ENCODE measurements at regions not wholly inside any gene's neighbourhood (a gene's known extent, or its start where the extent isn't known, plus 50 kb on each side); places are given as distances from the start of the nearest gene placed in this dataset.

DNA sequence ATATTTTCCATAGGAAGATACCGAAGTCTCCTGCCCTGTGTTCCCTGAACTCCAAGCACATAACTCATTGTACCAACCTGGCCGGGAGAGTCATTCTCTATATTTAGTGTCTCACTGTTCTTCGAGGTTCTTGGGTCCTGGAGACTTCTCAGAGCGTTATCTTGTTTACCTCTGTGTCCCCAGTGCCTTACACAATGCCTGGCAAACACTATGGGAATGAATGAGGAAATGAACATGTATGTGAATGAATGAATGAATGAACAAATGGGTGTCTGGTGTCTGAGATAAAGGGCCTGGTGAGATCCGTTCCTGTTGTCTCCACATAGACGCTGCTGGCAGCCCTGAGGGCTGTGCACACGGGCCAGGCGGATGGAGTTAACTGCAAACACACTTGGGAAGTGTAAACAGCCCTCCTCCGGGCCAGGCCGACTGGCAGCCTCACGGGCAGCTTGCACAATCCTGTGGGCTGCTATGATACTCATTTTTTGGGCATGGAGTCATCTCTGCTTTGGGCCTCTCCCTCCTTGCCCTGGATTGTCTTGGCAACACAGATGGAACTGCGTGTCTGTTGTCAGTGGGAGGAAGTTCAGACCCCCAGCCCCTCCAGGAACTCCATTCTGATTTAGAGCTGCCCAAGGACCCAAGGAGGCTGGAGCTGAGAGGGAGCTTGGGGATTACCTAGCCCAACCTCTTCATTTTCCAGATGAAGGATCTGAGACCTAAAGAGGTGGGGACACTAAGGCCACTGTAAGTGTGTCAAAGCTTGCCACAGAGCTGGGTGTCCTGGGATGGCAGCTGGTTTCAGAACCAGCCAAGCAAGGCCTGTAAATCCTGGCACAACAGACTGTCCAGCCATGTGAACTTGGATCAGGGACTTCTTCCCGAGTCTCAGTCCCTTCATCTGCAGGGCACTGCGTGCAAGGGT is 124.4 kb downstream of the INHBB start:
- Mint-ChIP-seq H3K4me1 (peaks cover 16% of the 10 kb centered on the region), H3K4me3 (no peak overlapping the region), H3K9me3 (peaks cover 3% of the 10 kb centered on the region), H3K27ac (ENCODE audit: unreplicated experiment) (no peak overlapping the region), H3K36me3 (ENCODE audit: low read depth) (peaks cover 3% of the 10 kb centered on the region), H3K27me3 (ENCODE audit: low read depth) (peaks cover 92% of the 10 kb centered on the region)
- no peak for DNase-seq (ENCODE audit: low read depth, low spot score)
- TF ChIP-seq, protein P1, sequence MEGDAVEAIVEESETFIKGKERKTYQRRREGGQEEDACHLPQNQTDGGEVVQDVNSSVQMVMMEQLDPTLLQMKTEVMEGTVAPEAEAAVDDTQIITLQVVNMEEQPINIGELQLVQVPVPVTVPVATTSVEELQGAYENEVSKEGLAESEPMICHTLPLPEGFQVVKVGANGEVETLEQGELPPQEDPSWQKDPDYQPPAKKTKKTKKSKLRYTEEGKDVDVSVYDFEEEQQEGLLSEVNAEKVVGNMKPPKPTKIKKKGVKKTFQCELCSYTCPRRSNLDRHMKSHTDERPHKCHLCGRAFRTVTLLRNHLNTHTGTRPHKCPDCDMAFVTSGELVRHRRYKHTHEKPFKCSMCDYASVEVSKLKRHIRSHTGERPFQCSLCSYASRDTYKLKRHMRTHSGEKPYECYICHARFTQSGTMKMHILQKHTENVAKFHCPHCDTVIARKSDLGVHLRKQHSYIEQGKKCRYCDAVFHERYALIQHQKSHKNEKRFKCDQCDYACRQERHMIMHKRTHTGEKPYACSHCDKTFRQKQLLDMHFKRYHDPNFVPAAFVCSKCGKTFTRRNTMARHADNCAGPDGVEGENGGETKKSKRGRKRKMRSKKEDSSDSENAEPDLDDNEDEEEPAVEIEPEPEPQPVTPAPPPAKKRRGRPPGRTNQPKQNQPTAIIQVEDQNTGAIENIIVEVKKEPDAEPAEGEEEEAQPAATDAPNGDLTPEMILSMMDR (conservative IDR thresholded peaks at IDR 0.05), result no peak

DNA sequence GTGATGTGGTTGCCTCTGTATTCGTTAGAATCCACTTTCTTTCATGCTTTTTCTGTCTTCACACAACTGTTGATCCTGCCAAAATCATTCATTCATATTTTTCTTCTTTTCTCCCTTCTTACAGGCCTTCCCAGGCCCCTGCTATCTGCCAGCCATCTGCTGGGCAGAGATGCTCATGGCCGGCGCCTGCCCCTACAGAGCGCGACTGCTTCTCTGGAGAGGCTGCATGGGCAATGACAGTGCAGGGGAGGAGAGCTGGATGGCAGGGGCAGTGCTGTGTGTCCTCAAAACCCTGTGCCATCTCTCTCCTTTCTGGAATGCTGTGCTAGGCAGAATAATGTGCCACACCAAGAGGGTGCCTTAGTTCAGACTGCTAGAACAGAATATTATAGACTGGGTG is 125.2 kb downstream of the INHBB start:
- H3K9me3 Mint-ChIP-seq, result peaks cover 3% of the 10 kb centered on the region
- TF ChIP-seq, protein P1 (conservative IDR thresholded peaks at IDR 0.05), result no peak
- no peak overlapping the region for H3K4me3 Mint-ChIP-seq
- peaks cover 10% of the 10 kb centered on the region for H3K4me1 Mint-ChIP-seq
- DNase-seq (ENCODE audit: low read depth, low spot score), result no peak
- peaks cover 91% of the 10 kb centered on the region for H3K27me3 Mint-ChIP-seq (ENCODE audit: low read depth)
- no peak overlapping the region for H3K27ac Mint-ChIP-seq (ENCODE audit: unreplicated experiment)
- peaks cover 3% of the 10 kb centered on the region for H3K36me3 Mint-ChIP-seq (ENCODE audit: low read depth)

DNA sequence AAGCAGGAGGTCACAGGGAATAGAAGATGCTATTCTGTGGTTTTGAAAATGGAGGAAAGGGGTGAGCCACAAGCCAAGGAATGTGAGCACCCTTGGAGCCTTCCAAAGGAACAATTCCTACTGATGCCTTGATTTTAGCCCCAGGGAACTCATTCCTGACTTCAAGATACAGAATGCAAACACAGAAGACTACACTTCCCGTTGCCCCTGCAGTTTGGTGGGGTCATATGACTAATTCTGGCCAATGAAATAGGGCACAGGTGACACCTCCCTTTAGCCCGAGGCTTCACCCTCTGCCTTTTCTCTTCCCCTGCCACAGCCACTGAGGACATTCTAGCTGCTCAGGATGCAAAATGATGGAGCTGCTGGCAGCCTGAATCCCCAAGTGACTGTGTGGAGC is 126.1 kb downstream of the INHBB start:
- TF ChIP-seq, protein P1 (conservative IDR thresholded peaks at IDR 0.05), result no peak
- Mint-ChIP-seq H3K9me3 (peaks cover 3% of the 10 kb centered on the region), H3K4me3 (no peak overlapping the region), H3K27ac (ENCODE audit: unreplicated experiment) (no peak overlapping the region), H3K4me1 (peaks cover 1% of the 10 kb centered on the region), H3K36me3 (ENCODE audit: low read depth) (peaks cover 3% of the 10 kb centered on the region), H3K27me3 (ENCODE audit: low read depth) (peaks cover 90% of the 10 kb centered on the region)
- DNase-seq (ENCODE audit: low read depth, low spot score), result no peak

- H3K27me3 Mint-ChIP-seq (ENCODE audit: low read depth), result peaks cover 90% of the 10 kb centered on the region
These were observed 127.0 kb downstream of the INHBB start for GRCh38 chr2:120472891-120473309.

DNA sequence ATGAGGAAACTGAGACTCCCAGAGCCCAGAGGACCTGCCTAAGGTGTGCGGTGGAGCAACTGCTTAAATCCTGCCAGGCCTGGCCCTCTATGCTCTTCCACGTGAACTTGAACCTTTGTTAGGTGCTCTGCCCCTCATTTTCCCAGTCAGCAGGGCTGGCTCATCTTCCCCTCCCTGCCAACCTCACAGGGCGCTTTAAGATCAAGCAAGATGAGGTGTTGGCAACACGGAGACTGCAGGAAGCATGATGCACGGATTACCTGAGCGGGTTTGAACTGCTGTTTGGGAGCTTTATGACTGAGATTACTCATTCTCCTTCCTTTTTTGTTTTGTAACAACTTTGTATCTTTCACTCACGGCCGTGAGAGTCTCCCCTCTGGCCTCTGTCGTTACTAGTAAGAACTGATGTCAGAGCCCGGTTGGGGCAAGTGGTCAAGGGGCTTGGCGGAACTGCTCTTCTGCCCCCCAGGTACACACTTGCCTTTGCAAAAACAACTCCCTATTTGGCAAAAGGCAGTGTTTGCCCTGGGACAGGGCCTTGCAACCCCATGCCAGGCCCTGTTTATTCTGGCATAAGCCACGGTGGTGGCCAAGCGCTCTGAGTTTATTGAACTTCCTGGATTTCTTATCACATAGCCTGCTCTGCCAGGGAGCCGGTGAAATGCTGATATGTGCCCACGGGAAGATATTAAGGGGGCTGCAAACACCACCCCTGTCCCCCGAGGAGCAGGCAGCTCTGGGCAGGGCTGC is 127.8 kb downstream of the INHBB start:
- H3K27me3 Mint-ChIP-seq (ENCODE audit: low read depth), result peaks cover 90% of the 10 kb centered on the region
- TF ChIP-seq, protein P1 (conservative IDR thresholded peaks at IDR 0.05), result no peak
- peaks cover 3% of the 10 kb centered on the region for H3K9me3 Mint-ChIP-seq
- H3K27ac Mint-ChIP-seq (ENCODE audit: unreplicated experiment), result no peak overlapping the region
- peaks cover 3% of the 10 kb centered on the region for H3K36me3 Mint-ChIP-seq (ENCODE audit: low read depth)
- no peak for DNase-seq (ENCODE audit: low read depth, low spot score)
- H3K4me3 Mint-ChIP-seq, result no peak overlapping the region
- H3K4me1 Mint-ChIP-seq, result no peaks in the 10 kb centered on the region

More at GRCh38 chr2:120472891-120473309, 127.0 kb downstream of the INHBB start:
- no peak for DNase-seq (ENCODE audit: low read depth, low spot score)
- no peak overlapping the region for H3K27ac Mint-ChIP-seq (ENCODE audit: unreplicated experiment)
- TF ChIP-seq, protein P1 (conservative IDR thresholded peaks at IDR 0.05), result no peak
- H3K4me3 Mint-ChIP-seq, result no peak overlapping the region
- peaks cover 3% of the 10 kb centered on the region for H3K9me3 Mint-ChIP-seq
- H3K36me3 Mint-ChIP-seq (ENCODE audit: low read depth), result peaks cover 3% of the 10 kb centered on the region
- no peaks in the 10 kb centered on the region for H3K4me1 Mint-ChIP-seq

Measured in neural crest cell (in vitro differentiated cells).